MV-4-11 (cell line): ENCODE measurements at regions not wholly inside any gene's neighbourhood (a gene's known extent, or its start where the extent isn't known, plus 50 kb on each side); places are given as distances from the start of the nearest gene placed in this dataset.

Experiments used
- DNase-seq: peaks from one replicate; lab custom pipeline; 2025; lab: John Stamatoyannopoulos, UW

- DNase-seq, result no peak
Measured at GRCh38 chr3:84679211-84679610, 279.6 kb upstream of the CADM2 start.

GRCh38 chr3:84680700-84681099, 278.1 kb upstream of the CADM2 start:
- DNase-seq, result no peak

GRCh38 chr3:84683493-84683892, 275.3 kb upstream of the CADM2 start:
- no peak for DNase-seq

GRCh38 chr3:84685467-84685866, 273.3 kb upstream of the CADM2 start:
- DNase-seq, result no peak

GRCh38 chr3:84692261-84692660, 266.5 kb upstream of the CADM2 start:
- DNase-seq, result peak; percentile 86

- DNase-seq, result peak; percentile 89
Measured at GRCh38 chr3:84710288-84710687, 248.5 kb upstream of the CADM2 start.

- peak; percentile 2 for DNase-seq
Measured at GRCh38 chr3:84717894-84718293, 240.9 kb upstream of the CADM2 start.

GRCh38 chr3:84724877-84725276, 233.9 kb upstream of the CADM2 start:
- peak; percentile 86 for DNase-seq

- DNase-seq, result no peak
Measured at GRCh38 chr3:84727616-84728015, 231.2 kb upstream of the CADM2 start.

GRCh38 chr3:84734731-84735130, 224.1 kb upstream of the CADM2 start:
- DNase-seq, result peak; percentile 89

GRCh38 chr3:84738086-84738485, 220.7 kb upstream of the CADM2 start:
- peak; percentile 15 for DNase-seq

GRCh38 chr3:84742915-84743425, 215.8 kb upstream of the CADM2 start:
- DNase-seq, result peak; percentile 18

- DNase-seq, result no peak
Measured at GRCh38 chr3:84744130-84744529, 214.7 kb upstream of the CADM2 start.

GRCh38 chr3:84755860-84756259, 202.9 kb upstream of the CADM2 start:
- DNase-seq, result peak; percentile 82

- DNase-seq, result no peak
Measured at GRCh38 chr3:84759361-84759760, 199.4 kb upstream of the CADM2 start.

- DNase-seq, result no peak
Measured at GRCh38 chr3:84772841-84773240, 185.9 kb upstream of the CADM2 start.

GRCh38 chr3:84783281-84783680, 175.5 kb upstream of the CADM2 start:
- DNase-seq, result no peak

GRCh38 chr3:84789961-84790360, 168.8 kb upstream of the CADM2 start:
- DNase-seq, result no peak

- no peak for DNase-seq
Measured at GRCh38 chr3:84806958-84807357, 151.8 kb upstream of the CADM2 start.

- DNase-seq, result no peak
Measured at GRCh38 chr3:84820126-84820525, 138.7 kb upstream of the CADM2 start.

- no peak for DNase-seq
Measured at GRCh38 chr3:84820906-84821305, 137.9 kb upstream of the CADM2 start.

GRCh38 chr3:84825817-84826216, 133.0 kb upstream of the CADM2 start:
- no peak for DNase-seq

GRCh38 chr3:84830476-84830875, 128.3 kb upstream of the CADM2 start:
- no peak for DNase-seq

GRCh38 chr3:84835366-84835765, 123.4 kb upstream of the CADM2 start:
- no peak for DNase-seq

GRCh38 chr3:84836961-84837360, 121.8 kb upstream of the CADM2 start:
- no peak for DNase-seq
